ENCODE measurements at regions not wholly inside any gene's neighbourhood (a gene's known extent, or its start where the extent isn't known, plus 50 kb on each side); places are given as distances from the start of the nearest gene placed in this dataset.
A peak's percentile ranks its signal among the peaks of the same experiment; 100 is the strongest.

DNA sequence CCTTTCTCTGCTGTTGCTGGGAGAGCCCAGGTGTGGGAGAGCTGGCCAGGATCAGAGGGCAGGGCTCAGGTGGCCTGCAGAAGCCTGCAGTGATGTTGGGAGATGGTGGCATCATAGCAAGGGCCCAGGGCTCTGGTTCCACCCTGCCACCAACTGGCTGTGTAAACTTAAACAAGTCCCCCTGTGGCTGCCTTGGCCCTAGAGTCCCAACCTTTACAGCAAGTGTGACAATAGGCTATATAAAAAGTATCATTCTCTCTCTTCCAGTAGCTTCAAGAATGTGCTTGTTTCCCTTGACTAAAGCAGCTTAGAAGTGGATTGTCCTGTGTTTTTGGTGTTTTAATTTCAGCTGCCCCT, 201.8 kb upstream of the E2F8 start:
- no peak for FAIRE-seq
- Histone ChIP-seq H3K9me3 (replicated peaks; ENCODE audit: control insufficient read depth, insufficient read depth, low read length) (no peaks in the 10 kb centered on the region), H3K36me3 (ENCODE audit: control insufficient read depth in 2 of 2, extremely low read depth in 1 of 2, insufficient read depth in 2 of 2, low read length in 2 of 2) (no peaks in the 10 kb centered on the region), H3K9ac (replicated peaks; ENCODE audit: extremely low read depth, insufficient read depth, low read length) (no peak overlapping the region), H3K27me3 (ENCODE audit: control insufficient read depth in 2 of 2, insufficient read depth in 2 of 2, low read length in 2 of 2) (no peaks in the 10 kb centered on the region), H3K27ac (ENCODE audit: insufficient read depth, low read depth, low read length) (peak overlapping the region; percentile 18), H3K4me1 (ENCODE audit: control insufficient read depth, extremely low read depth, insufficient read depth, low read length) (peaks cover 35% of the 10 kb centered on the region), H3K9me1 (replicated peaks; ENCODE audit: control insufficient read depth, extremely low read depth, insufficient read depth, low read length) (no peaks in the 10 kb centered on the region), H3K4me3 (replicated peaks in 1 of 3; ENCODE audit: insufficient read depth in 1 of 3, low read depth in 1 of 3, low read length in 3 of 3) (no peak overlapping the region), H3K4me2 (ENCODE audit: insufficient read depth, low read length) (no peak overlapping the region), H3K79me2 (ENCODE audit: control insufficient read depth, insufficient read depth, low read length) (no peaks in the 10 kb centered on the region), H4K20me1 (replicated peaks; ENCODE audit: control insufficient read depth, extremely low read depth, insufficient read depth, low read length) (no peaks in the 10 kb centered on the region), H2AFZ (ENCODE audit: low read depth, low read length) (no peak overlapping the region)
- POLR2A ChIA-PET = no interaction called here
- intact Hi-C loops (cut with micrococcal nuclease) = loop anchor here (1.0 to 5.0 kb wide), 4 partner anchors 72 to 200 kb away; partner anchors contain the start of gene E2F8
- dilution Hi-C loops (cut with MboI; ENCODE audit: extremely low pct_ligation_motif_present, low sequenced_read_pairs) = no loop called here
- no peak for DNase-seq (ENCODE audit: low read depth, low spot score)
- no TSS peak for BruUV-seq (replicated peaks)
- TF ChIP-seq MYC (IDR thresholded peaks at IDR 0.05; ENCODE audit: low read depth, low read length) (no peak), POLR2AphosphoS5 (IDR thresholded peaks at IDR 0.05; ENCODE audit: insufficient read depth, low read depth, low read length) (no peak), GATA2 (IDR thresholded peaks at IDR 0.05; ENCODE audit: insufficient read depth, insufficient read length, low read depth, low read length) (no peak), FOS (IDR thresholded peaks at IDR 0.05; ENCODE audit: borderline replicate concordance, insufficient read depth, low read length) (no peak), POLR2A (IDR thresholded peaks at IDR 0.05; ENCODE audit: low read depth, low read length) (no peak), JUN (IDR thresholded peaks at IDR 0.05; ENCODE audit: borderline replicate concordance, insufficient read depth, insufficient read length, low read depth) (no peak), EZH2 (IDR thresholded peaks at IDR 0.05; ENCODE audit: borderline replicate concordance, low read depth, low read length, severe bottlenecking) (no peak)
- TF ChIP-seq, protein P1, sequence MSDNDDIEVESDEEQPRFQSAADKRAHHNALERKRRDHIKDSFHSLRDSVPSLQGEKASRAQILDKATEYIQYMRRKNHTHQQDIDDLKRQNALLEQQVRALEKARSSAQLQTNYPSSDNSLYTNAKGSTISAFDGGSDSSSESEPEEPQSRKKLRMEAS (IDR thresholded peaks at IDR 0.05; ENCODE audit: insufficient read depth, insufficient read length) = no peak
- TF ChIP-seq, protein P2, sequence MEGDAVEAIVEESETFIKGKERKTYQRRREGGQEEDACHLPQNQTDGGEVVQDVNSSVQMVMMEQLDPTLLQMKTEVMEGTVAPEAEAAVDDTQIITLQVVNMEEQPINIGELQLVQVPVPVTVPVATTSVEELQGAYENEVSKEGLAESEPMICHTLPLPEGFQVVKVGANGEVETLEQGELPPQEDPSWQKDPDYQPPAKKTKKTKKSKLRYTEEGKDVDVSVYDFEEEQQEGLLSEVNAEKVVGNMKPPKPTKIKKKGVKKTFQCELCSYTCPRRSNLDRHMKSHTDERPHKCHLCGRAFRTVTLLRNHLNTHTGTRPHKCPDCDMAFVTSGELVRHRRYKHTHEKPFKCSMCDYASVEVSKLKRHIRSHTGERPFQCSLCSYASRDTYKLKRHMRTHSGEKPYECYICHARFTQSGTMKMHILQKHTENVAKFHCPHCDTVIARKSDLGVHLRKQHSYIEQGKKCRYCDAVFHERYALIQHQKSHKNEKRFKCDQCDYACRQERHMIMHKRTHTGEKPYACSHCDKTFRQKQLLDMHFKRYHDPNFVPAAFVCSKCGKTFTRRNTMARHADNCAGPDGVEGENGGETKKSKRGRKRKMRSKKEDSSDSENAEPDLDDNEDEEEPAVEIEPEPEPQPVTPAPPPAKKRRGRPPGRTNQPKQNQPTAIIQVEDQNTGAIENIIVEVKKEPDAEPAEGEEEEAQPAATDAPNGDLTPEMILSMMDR (IDR thresholded peaks at IDR 0.05; ENCODE audit: extremely low read depth in 1 of 2, insufficient read depth in 1 of 2, low read depth in 1 of 2, low read length in 2 of 2) = no peak
- CTCF ChIA-PET = interaction anchor here (1.1 to 1.7 kb wide), 4 partner anchors 12 to 116 kb away, joined by 3 to 5 read pairs (median 4); no protein-coding TSS in a partner anchor

Measured in endothelial cell of umbilical vein (primary cell).